Uterus (tissue), 3 donors: ENCODE measurements at regions not wholly inside any gene's neighbourhood (a gene's known extent, or its start where the extent isn't known, plus 50 kb on each side); places are given as distances from the start of the nearest gene placed in this dataset.

Experiments used
- DNase-seq, 2 donors: peaks; one replicate each; pipeline ENCODE4 v3.0.0-alpha.2; 2019 to 2020
- H3K27ac ChIP-seq, 2 donors: fragments of 200-600 bp; sonication (generic); 1 replicate in 1 of 2; 2 replicates in 1 of 2; pipeline ENCODE4 v1.5.1; 2016 to 2018
- H3K27me3 ChIP-seq, 2 donors: fragments of 200-600 bp; sonication (generic); one replicate each; pipeline ENCODE4 v1.5.1; 2018 to 2019; ENCODE audit warnings: control low read depth in 1 of 2
- H3K36me3 ChIP-seq, 2 donors: fragments of 200-600 bp; sonication (generic); one replicate each; pipeline ENCODE4 v1.5.1; 2019; ENCODE audit warnings: control low read depth in 1 of 2
- H3K4me1 ChIP-seq, 2 donors: fragments of 200-600 bp; sonication (generic); one replicate each; pipeline ENCODE4 v1.5.1; 2018 to 2019; ENCODE audit warnings: control low read depth in 1 of 2
- H3K4me3 ChIP-seq, 2 donors: fragments of 200-600 bp; sonication (generic); 1 replicate in 1 of 2; 2 replicates in 1 of 2; pipeline ENCODE4 v1.5.1; 2018 to 2019; ENCODE audit warnings: mild to moderate bottlenecking in 1 of 2
- H3K9me3 ChIP-seq, 2 donors: fragments of 200-600 bp; sonication (generic); one replicate each; pipeline ENCODE4 v1.5.1; 2019; ENCODE audit warnings: control low read depth in 1 of 2
- CTCF ChIP-seq, 4 experiments: fragments of 200-600 bp in 2 of 4; fragments of 450-650 bp in 2 of 4; sonication (generic) in 2 of 4; IDR thresholded peaks; one replicate each; pipeline ENCODE4 v1.5.1; 2016 to 2019; ENCODE audit warnings: antibody characterized with exemption in 4 of 4, mild to moderate bottlenecking in 2 of 4, moderate library complexity in 1 of 4
- POLR2A ChIP-seq, 2 donors: fragments of 450-650 bp; IDR thresholded peaks; one replicate each; pipeline ENCODE4 v1.6.1; 2016; ENCODE audit warnings: antibody characterized with exemption in 2 of 2, mild to moderate bottlenecking in 1 of 2, moderate library complexity in 1 of 2
- intact Hi-C: fragments of 100-400 bp; cut with DNase I; formaldehyde crosslinking; loops from one replicate; pipeline ENCODE4 v1.15.1; 2023; ENCODE audit warnings: low total_unique reads
- donor health status: DM: yes; HTN: yes; CAD: no.

GRCh38 chr9:110101531-110102161 is 106.3 kb downstream of the C9orf152 start:
- Histone ChIP-seq H3K4me1 (peaks cover 4 to 17% of the 10 kb centered on the region in 2 donors), H3K36me3 (no peaks in the 10 kb centered on the region), H3K4me3 (no peak overlapping the region), H3K9me3 (no peaks in the 10 kb centered on the region), H3K27me3 (no peaks in the 10 kb centered on the region), H3K27ac (no peak overlapping the region)
- no peak for DNase-seq
- intact Hi-C loops = no loop called here
- TF ChIP-seq POLR2A (IDR thresholded peaks at IDR 0.05) = no peak
- TF ChIP-seq CTCF (IDR thresholded peaks at IDR 0.05) = no peak

- no peak overlapping the region for H3K4me3 ChIP-seq
- H3K27ac ChIP-seq = no peak overlapping the region
- no peaks in the 10 kb centered on the region for H3K9me3 ChIP-seq
- intact Hi-C loops = no loop called here
- no peaks in the 10 kb centered on the region for H3K27me3 ChIP-seq
- H3K4me1 ChIP-seq = peaks cover 4 to 17% of the 10 kb centered on the region in 2 donors
- no peak for DNase-seq
- TF ChIP-seq CTCF (IDR thresholded peaks at IDR 0.05) (no peak), POLR2A (IDR thresholded peaks at IDR 0.05) (no peak)
- H3K36me3 ChIP-seq = no peaks in the 10 kb centered on the region
These were observed 104.7 kb downstream of the C9orf152 start for GRCh38 chr9:110103257-110103656.

GRCh38 chr9:110104261-110104809 is 103.6 kb downstream of the C9orf152 start:
- Histone ChIP-seq H3K27me3 (no peaks in the 10 kb centered on the region), H3K27ac (peak overlapping the region; percentile 31 to 47), H3K9me3 (no peaks in the 10 kb centered on the region), H3K4me1 (peaks cover 4 to 10% of the 10 kb centered on the region in 2 donors), H3K36me3 (no peaks in the 10 kb centered on the region), H3K4me3 (no peak overlapping the region)
- DNase-seq = no peak
- intact Hi-C loops = no loop called here
- TF ChIP-seq CTCF (IDR thresholded peaks at IDR 0.05) = no peak

GRCh38 chr9:110105107-110105506 is 102.9 kb downstream of the C9orf152 start:
- H3K9me3 ChIP-seq = no peaks in the 10 kb centered on the region
- no peaks in the 10 kb centered on the region for H3K36me3 ChIP-seq
- intact Hi-C loops = no loop called here
- TF ChIP-seq CTCF (IDR thresholded peaks at IDR 0.05) = no peak
- no peaks in the 10 kb centered on the region for H3K27me3 ChIP-seq
- no peak overlapping the region for H3K4me3 ChIP-seq
- H3K4me1 ChIP-seq = peaks cover 4 to 6% of the 10 kb centered on the region in 2 donors
- no peak for DNase-seq
- peak overlapping the region in 1 of 2 donors; percentile 31 for H3K27ac ChIP-seq

GRCh38 chr9:110106661-110107060 is 101.3 kb downstream of the C9orf152 start:
- no peaks in the 10 kb centered on the region for H3K9me3 ChIP-seq
- no peak for DNase-seq
- H3K4me3 ChIP-seq = no peak overlapping the region
- no peaks in the 10 kb centered on the region for H3K27me3 ChIP-seq
- H3K27ac ChIP-seq = no peak overlapping the region
- intact Hi-C loops = no loop called here
- no peaks in the 10 kb centered on the region for H3K36me3 ChIP-seq
- peaks cover 4 to 6% of the 10 kb centered on the region in 2 donors for H3K4me1 ChIP-seq
- no peak for TF ChIP-seq CTCF (IDR thresholded peaks at IDR 0.05)
- no peak for TF ChIP-seq POLR2A (IDR thresholded peaks at IDR 0.05)
